ENCODE measurements at regions not wholly inside any gene's neighbourhood (a gene's known extent, or its start where the extent isn't known, plus 50 kb on each side); places are given as distances from the start of the nearest gene placed in this dataset.

DNA sequence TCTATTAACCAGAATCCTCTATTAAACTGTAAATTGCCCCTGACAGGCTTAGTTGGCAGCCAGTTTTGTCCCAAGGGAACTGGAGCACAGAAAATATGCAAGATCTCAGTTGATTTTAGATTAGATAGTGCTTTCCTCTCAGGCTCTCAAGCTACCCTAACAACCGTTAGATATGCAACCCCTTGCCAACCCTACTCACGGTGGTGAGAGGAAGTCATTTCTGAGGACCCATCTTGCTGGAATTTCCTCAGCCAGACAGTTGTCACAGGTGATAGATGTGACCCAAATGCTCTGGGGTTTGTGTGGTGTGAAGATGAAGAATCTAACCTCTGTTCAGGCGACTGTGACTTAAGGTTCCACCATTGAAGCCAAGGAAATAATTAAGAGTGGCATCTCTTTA lies 447.1 kb downstream of the MID1IP1 start:
- TF ChIP-seq SUZ12 (IDR thresholded peaks at IDR 0.05; ENCODE audit: extremely low read depth, insufficient read depth, insufficient read length) = no peak
- no peak for TF ChIP-seq YY1 (IDR thresholded peaks at IDR 0.05; ENCODE audit: insufficient read depth, insufficient read length)

Data from NT2/D1 (cell line).